ENCODE measurements at regions not wholly inside any gene's neighbourhood (a gene's known extent, or its start where the extent isn't known, plus 50 kb on each side); places are given as distances from the start of the nearest gene placed in this dataset.

GRCh38 chr16:64892835-64893785 is 228.8 kb downstream of the CDH11 start:
- no peaks in the 10 kb centered on the region for H3K36me3 ChIP-seq (ENCODE audit: insufficient read depth, low read length)
- Mint-ChIP-seq H3K4me3 (no peak overlapping the region), H3K4me1 (no peaks in the 10 kb centered on the region), H3K9me3 (peaks cover 9 to 30% (median 14%) of the 10 kb centered on the region in 5 donors), H3K36me3 (no peaks in the 10 kb centered on the region), H3K27ac (no peak overlapping the region), H3K27me3 (no peaks in the 10 kb centered on the region)
- H3K4me1 ChIP-seq (ENCODE audit: insufficient read depth, low read length), result no peaks in the 10 kb centered on the region
- no peak for DNase-seq
- ChIA-PET CTCF (no interaction called here), POLR2A (no interaction called here)
- H3K4me3 ChIP-seq (ENCODE audit: low read length), result no peak overlapping the region
- no peaks in the 10 kb centered on the region for H3K9me3 ChIP-seq (ENCODE audit: low read length)
- no peak overlapping the region for H3K27ac ChIP-seq (ENCODE audit: low read depth, low read length)
- no peaks in the 10 kb centered on the region for H3K27me3 ChIP-seq (ENCODE audit: insufficient read depth, low read length, poor library complexity, severe bottlenecking)

GRCh38 chr16:64889446-64889845 is 232.4 kb downstream of the CDH11 start:
- Histone ChIP-seq H3K4me3 (ENCODE audit: low read length) (no peak overlapping the region), H3K4me1 (ENCODE audit: insufficient read depth, low read length) (no peaks in the 10 kb centered on the region), H3K36me3 (ENCODE audit: insufficient read depth, low read length) (no peaks in the 10 kb centered on the region), H3K27ac (ENCODE audit: low read depth, low read length) (no peak overlapping the region), H3K27me3 (ENCODE audit: insufficient read depth, low read length, poor library complexity, severe bottlenecking) (no peaks in the 10 kb centered on the region), H3K9me3 (ENCODE audit: low read length) (no peaks in the 10 kb centered on the region)
- ChIA-PET POLR2A (no interaction called here), CTCF (no interaction called here)
- Mint-ChIP-seq H3K4me3 (no peak overlapping the region), H3K9me3 (peaks cover 8 to 37% (median 16%) of the 10 kb centered on the region in 5 donors), H3K36me3 (no peaks in the 10 kb centered on the region), H3K27ac (no peak overlapping the region), H3K27me3 (no peaks in the 10 kb centered on the region), H3K4me1 (no peaks in the 10 kb centered on the region)
- no peak for DNase-seq

GRCh38 chr16:64887651-64888050 is 234.2 kb downstream of the CDH11 start:
- Mint-ChIP-seq H3K9me3 (peaks cover 4 to 40% (median 18%) of the 10 kb centered on the region in 5 donors), H3K36me3 (no peaks in the 10 kb centered on the region), H3K27me3 (no peaks in the 10 kb centered on the region), H3K4me3 (no peak overlapping the region), H3K27ac (no peak overlapping the region), H3K4me1 (no peaks in the 10 kb centered on the region)
- Histone ChIP-seq H3K9me3 (ENCODE audit: low read length) (peaks cover 4% of the 10 kb centered on the region), H3K27ac (ENCODE audit: low read depth, low read length) (no peak overlapping the region), H3K4me1 (ENCODE audit: insufficient read depth, low read length) (no peaks in the 10 kb centered on the region), H3K4me3 (ENCODE audit: low read length) (no peak overlapping the region), H3K36me3 (ENCODE audit: insufficient read depth, low read length) (no peaks in the 10 kb centered on the region), H3K27me3 (ENCODE audit: insufficient read depth, low read length, poor library complexity, severe bottlenecking) (no peaks in the 10 kb centered on the region)
- no peak for DNase-seq
- CTCF ChIA-PET, result no interaction called here
- POLR2A ChIA-PET, result no interaction called here

- Mint-ChIP-seq H3K4me1 (no peaks in the 10 kb centered on the region), H3K4me3 (no peak overlapping the region), H3K9me3 (peaks cover 11 to 53% (median 21%) of the 10 kb centered on the region in 5 donors), H3K36me3 (no peaks in the 10 kb centered on the region), H3K27me3 (no peaks in the 10 kb centered on the region), H3K27ac (no peak overlapping the region)
- no peaks in the 10 kb centered on the region for H3K36me3 ChIP-seq (ENCODE audit: insufficient read depth, low read length)
- CTCF ChIA-PET, result no interaction called here
- H3K9me3 ChIP-seq (ENCODE audit: low read length), result peaks cover 4% of the 10 kb centered on the region
- POLR2A ChIA-PET, result no interaction called here
- DNase-seq, result no peak
- H3K4me1 ChIP-seq (ENCODE audit: insufficient read depth, low read length), result no peaks in the 10 kb centered on the region
- H3K4me3 ChIP-seq (ENCODE audit: low read length), result no peak overlapping the region
- H3K27ac ChIP-seq (ENCODE audit: low read depth, low read length), result no peak overlapping the region
- H3K27me3 ChIP-seq (ENCODE audit: insufficient read depth, low read length, poor library complexity, severe bottlenecking), result no peaks in the 10 kb centered on the region
These were observed 239.6 kb downstream of the CDH11 start for GRCh38 chr16:64882078-64882784.

- CTCF ChIA-PET, result no interaction called here
- H3K4me3 Mint-ChIP-seq, result no peak overlapping the region
- Histone ChIP-seq H3K9me3 (ENCODE audit: low read length) (peaks cover 4% of the 10 kb centered on the region), H3K36me3 (ENCODE audit: insufficient read depth, low read length) (no peaks in the 10 kb centered on the region), H3K27me3 (ENCODE audit: insufficient read depth, low read length, poor library complexity, severe bottlenecking) (no peaks in the 10 kb centered on the region), H3K4me1 (ENCODE audit: insufficient read depth, low read length) (no peaks in the 10 kb centered on the region), H3K4me3 (ENCODE audit: low read length) (no peak overlapping the region), H3K27ac (ENCODE audit: low read depth, low read length) (no peak overlapping the region)
- DNase-seq, result no peak
- POLR2A ChIA-PET, result no interaction called here
- H3K27me3 Mint-ChIP-seq, result no peaks in the 10 kb centered on the region
- H3K9me3 Mint-ChIP-seq, result peaks cover 11 to 51% (median 25%) of the 10 kb centered on the region in 5 donors
- H3K4me1 Mint-ChIP-seq, result no peaks in the 10 kb centered on the region
- no peak overlapping the region for H3K27ac Mint-ChIP-seq
- H3K36me3 Mint-ChIP-seq, result no peaks in the 10 kb centered on the region
These were observed 240.9 kb downstream of the CDH11 start for GRCh38 chr16:64880994-64881393.

- Mint-ChIP-seq H3K27me3 (no peaks in the 10 kb centered on the region), H3K9me3 (peaks cover 11 to 51% (median 25%) of the 10 kb centered on the region in 5 donors), H3K27ac (no peak overlapping the region), H3K4me3 (no peak overlapping the region), H3K36me3 (no peaks in the 10 kb centered on the region), H3K4me1 (no peaks in the 10 kb centered on the region)
- POLR2A ChIA-PET, result no interaction called here
- Histone ChIP-seq H3K27ac (ENCODE audit: low read depth, low read length) (no peak overlapping the region), H3K9me3 (ENCODE audit: low read length) (peaks cover 4% of the 10 kb centered on the region), H3K4me1 (ENCODE audit: insufficient read depth, low read length) (no peaks in the 10 kb centered on the region), H3K36me3 (ENCODE audit: insufficient read depth, low read length) (no peaks in the 10 kb centered on the region), H3K27me3 (ENCODE audit: insufficient read depth, low read length, poor library complexity, severe bottlenecking) (no peaks in the 10 kb centered on the region), H3K4me3 (ENCODE audit: low read length) (no peak overlapping the region)
- DNase-seq, result no peak
- CTCF ChIA-PET, result no interaction called here
These were observed 241.9 kb downstream of the CDH11 start for GRCh38 chr16:64880006-64880405.

- CTCF ChIA-PET, result no interaction called here
- Histone ChIP-seq H3K4me3 (ENCODE audit: low read length) (no peak overlapping the region), H3K27me3 (ENCODE audit: insufficient read depth, low read length, poor library complexity, severe bottlenecking) (no peaks in the 10 kb centered on the region), H3K4me1 (ENCODE audit: insufficient read depth, low read length) (no peaks in the 10 kb centered on the region), H3K36me3 (ENCODE audit: insufficient read depth, low read length) (no peaks in the 10 kb centered on the region), H3K9me3 (ENCODE audit: low read length) (peaks cover 4% of the 10 kb centered on the region), H3K27ac (ENCODE audit: low read depth, low read length) (no peak overlapping the region)
- peaks cover 11 to 58% (median 20%) of the 10 kb centered on the region in 5 donors for H3K9me3 Mint-ChIP-seq
- no peaks in the 10 kb centered on the region for H3K27me3 Mint-ChIP-seq
- peak overlapping the region in 1 of 8 donors; percentile 57 for H3K27ac Mint-ChIP-seq
- H3K4me1 Mint-ChIP-seq, result no peaks in the 10 kb centered on the region
- no peaks in the 10 kb centered on the region for H3K36me3 Mint-ChIP-seq
- no peak for DNase-seq
- POLR2A ChIA-PET, result no interaction called here
- no peak overlapping the region for H3K4me3 Mint-ChIP-seq
These were observed 242.9 kb downstream of the CDH11 start for GRCh38 chr16:64878940-64879339.

GRCh38 chr16:64872101-64872500 is 249.8 kb downstream of the CDH11 start:
- H3K9me3 Mint-ChIP-seq, result peaks cover 7 to 44% (median 9%) of the 10 kb centered on the region in 5 donors
- CTCF ChIA-PET, result no interaction called here

More at GRCh38 chr16:64872101-64872500, 249.8 kb downstream of the CDH11 start:
- Histone ChIP-seq H3K9me3 (ENCODE audit: low read length) (no peaks in the 10 kb centered on the region), H3K4me1 (ENCODE audit: insufficient read depth, low read length) (no peaks in the 10 kb centered on the region), H3K27me3 (ENCODE audit: insufficient read depth, low read length, poor library complexity, severe bottlenecking) (no peaks in the 10 kb centered on the region), H3K27ac (ENCODE audit: low read depth, low read length) (no peak overlapping the region), H3K4me3 (ENCODE audit: low read length) (no peak overlapping the region), H3K36me3 (ENCODE audit: insufficient read depth, low read length) (no peaks in the 10 kb centered on the region)
- POLR2A ChIA-PET, result no interaction called here
- H3K27me3 Mint-ChIP-seq, result no peaks in the 10 kb centered on the region
- no peaks in the 10 kb centered on the region for H3K4me1 Mint-ChIP-seq
- H3K36me3 Mint-ChIP-seq, result no peaks in the 10 kb centered on the region
- DNase-seq, result no peak
- no peak overlapping the region for H3K4me3 Mint-ChIP-seq
- no peak overlapping the region for H3K27ac Mint-ChIP-seq

All from CD8-positive, alpha-beta memory T cell (primary cell).